ENCODE measurements at regions not wholly inside any gene's neighbourhood (a gene's known extent, or its start where the extent isn't known, plus 50 kb on each side); places are given as distances from the start of the nearest gene placed in this dataset.
A peak's percentile ranks its signal among the peaks of the same experiment; 100 is the strongest.
"Not testable (repeated sequence)": the region's sequence is repeated elsewhere in the genome, so short reads cannot be mapped to it uniquely, and the experiment has no call there.

- DNase-seq; H3K4me3 ChIP-seq; ATAC-seq (ENCODE audit: insufficient read depth, low FRiP score); H3K9ac ChIP-seq (ENCODE audit: insufficient read depth in 1 of 2, low read length in 2 of 2); H3K4me1 ChIP-seq (ENCODE audit: control insufficient read depth in 5 of 5, insufficient read depth in 5 of 5, low read length in 5 of 5); H3K27me3 ChIP-seq (ENCODE audit: control insufficient read depth in 3 of 3, insufficient read depth in 3 of 3, low read length in 2 of 3); H3K9me3 ChIP-seq (ENCODE audit: control insufficient read depth in 4 of 4, insufficient read depth in 3 of 4, low read length in 3 of 4); H3K36me3 ChIP-seq (ENCODE audit: control insufficient read depth in 4 of 4, insufficient read depth in 4 of 4, low read length in 4 of 4); H3K27ac ChIP-seq (ENCODE audit: low read depth in 1 of 2, low read length in 1 of 2): not testable (repeated sequence)
- WGBS, 2 donors, result no CpG with 5 or more reads among the region's 2 CpGs
These were observed 75.3 kb upstream of the OR4F16 start for GRCh38 chr1:761791-762190.

- H3K9ac ChIP-seq (ENCODE audit: insufficient read depth in 1 of 2, low read length in 2 of 2); H3K27me3 ChIP-seq (ENCODE audit: control insufficient read depth in 3 of 3, insufficient read depth in 3 of 3, low read length in 2 of 3); H3K36me3 ChIP-seq (ENCODE audit: control insufficient read depth in 4 of 4, insufficient read depth in 4 of 4, low read length in 4 of 4); H3K4me3 ChIP-seq; H3K9me3 ChIP-seq (ENCODE audit: control insufficient read depth in 4 of 4, insufficient read depth in 3 of 4, low read length in 3 of 4); ATAC-seq (ENCODE audit: insufficient read depth, low FRiP score); H3K27ac ChIP-seq (ENCODE audit: low read depth in 1 of 2, low read length in 1 of 2); DNase-seq; H3K4me1 ChIP-seq (ENCODE audit: control insufficient read depth in 5 of 5, insufficient read depth in 5 of 5, low read length in 5 of 5): not testable (repeated sequence)
- 94 to 100% methylated on average over 5 to 6 of the region's 8 CpGs for WGBS, 2 donors
These were observed 85.0 kb upstream of the OR4F16 start for GRCh38 chr1:771449-771848.

GRCh38 chr1:777480-778180 lies 91.2 kb upstream of the OR4F16 start:
- H3K4me1 ChIP-seq (ENCODE audit: control insufficient read depth in 5 of 5, insufficient read depth in 5 of 5, low read length in 5 of 5); H3K9me3 ChIP-seq (ENCODE audit: control insufficient read depth in 4 of 4, insufficient read depth in 3 of 4, low read length in 3 of 4); ATAC-seq (ENCODE audit: insufficient read depth, low FRiP score); H3K36me3 ChIP-seq (ENCODE audit: control insufficient read depth in 4 of 4, insufficient read depth in 4 of 4, low read length in 4 of 4); H3K4me3 ChIP-seq; H3K27me3 ChIP-seq (ENCODE audit: control insufficient read depth in 3 of 3, insufficient read depth in 3 of 3, low read length in 2 of 3); H3K27ac ChIP-seq (ENCODE audit: low read depth in 1 of 2, low read length in 1 of 2): not testable (repeated sequence)
- 82 to 88% methylated on average over 19 to 21 of the region's 23 CpGs for WGBS, 2 donors
- DNase-seq, result peak in 1 of 3 donors; percentile 11
- H3K9ac ChIP-seq (ENCODE audit: insufficient read depth in 1 of 2, low read length in 2 of 2), result peak overlapping the region in 1 of 2 donors; percentile 86

- Histone ChIP-seq H3K27ac (ENCODE audit: low read depth in 1 of 2, low read length in 1 of 2) (peak overlapping the region; percentile 94 to 95), H3K4me3 (peak overlapping the region; percentile 51), H3K9ac (ENCODE audit: insufficient read depth in 1 of 2, low read length in 2 of 2) (peak overlapping the region; percentile 82 to 86)
- not testable (repeated sequence) for H3K4me1 ChIP-seq (ENCODE audit: control insufficient read depth in 5 of 5, insufficient read depth in 5 of 5, low read length in 5 of 5); H3K36me3 ChIP-seq (ENCODE audit: control insufficient read depth in 4 of 4, insufficient read depth in 4 of 4, low read length in 4 of 4); H3K9me3 ChIP-seq (ENCODE audit: control insufficient read depth in 4 of 4, insufficient read depth in 3 of 4, low read length in 3 of 4); H3K27me3 ChIP-seq (ENCODE audit: control insufficient read depth in 3 of 3, insufficient read depth in 3 of 3, low read length in 2 of 3)
- ATAC-seq (ENCODE audit: insufficient read depth, low FRiP score) (peak; percentile 100), DNase-seq (peak; percentile 99 to 100 (median 99))
- 0% methylated on average over 56 to 65 of the region's 65 CpGs for WGBS, 2 donors
- peak; percentile 14 for TF ChIP-seq CTCF (IDR thresholded peaks at IDR 0.05; ENCODE audit: control extremely low read depth, extremely low read depth)
These were observed 92.2 kb upstream of the OR4F16 start for GRCh38 chr1:778451-779278.

GRCh38 chr1:779621-780020 lies 93.2 kb upstream of the OR4F16 start:
- DNase-seq, result peak in 2 of 3 donors; percentile 12 to 15
- not testable (repeated sequence) for ATAC-seq (ENCODE audit: insufficient read depth, low FRiP score); H3K9ac ChIP-seq (ENCODE audit: insufficient read depth in 1 of 2, low read length in 2 of 2); H3K36me3 ChIP-seq (ENCODE audit: control insufficient read depth in 4 of 4, insufficient read depth in 4 of 4, low read length in 4 of 4); H3K4me3 ChIP-seq; H3K9me3 ChIP-seq (ENCODE audit: control insufficient read depth in 4 of 4, insufficient read depth in 3 of 4, low read length in 3 of 4); H3K27ac ChIP-seq (ENCODE audit: low read depth in 1 of 2, low read length in 1 of 2); H3K27me3 ChIP-seq (ENCODE audit: control insufficient read depth in 3 of 3, insufficient read depth in 3 of 3, low read length in 2 of 3); H3K4me1 ChIP-seq (ENCODE audit: control insufficient read depth in 5 of 5, insufficient read depth in 5 of 5, low read length in 5 of 5)
- 43 to 66% methylated on average over 11 to 13 of the region's 13 CpGs for WGBS, 2 donors
